Activated naive CD4-positive, alpha-beta T cell treated with anti-CD3 and anti-CD28 coated beads, Interleukin-2, amount 10 ng/mL, durations not matched to agents 7 days and 5 days (primary cell): ENCODE measurements at regions not wholly inside any gene's neighbourhood (a gene's known extent, or its start where the extent isn't known, plus 50 kb on each side); places are given as distances from the start of the nearest gene placed in this dataset.

Experiments used
- CTCF ChIA-PET: fragments of 350-600 bp; sonication (Branson Sonifier 250); formaldehyde crosslinking; loops from one replicate; lab custom pipeline; 2021; ENCODE audit warnings: antibody characterized with exemption; lab: Charles Lee
- DNase-seq: peaks from one replicate; pipeline ENCODE4 v3.0.0-alpha.2; 2020
- H3K27ac Mint-ChIP-seq: one replicate; pipeline ENCODE4 v1.8.0; 2021; ENCODE audit warnings: mild to moderate bottlenecking, moderate library complexity, mixed read lengths
- H3K27me3 Mint-ChIP-seq: one replicate; pipeline ENCODE4 v1.8.0; 2021; ENCODE audit warnings: mild to moderate bottlenecking, mixed read lengths
- H3K36me3 Mint-ChIP-seq: one replicate; pipeline ENCODE4 v1.8.0; 2021; ENCODE audit warnings: mixed read lengths
- H3K4me1 Mint-ChIP-seq: one replicate; pipeline ENCODE4 v1.8.0; 2021; ENCODE audit warnings: mixed read lengths
- H3K4me3 Mint-ChIP-seq: one replicate; pipeline ENCODE4 v1.8.0; 2021; ENCODE audit warnings: mild to moderate bottlenecking, moderate library complexity, mixed read lengths
- H3K9me3 Mint-ChIP-seq: one replicate; pipeline ENCODE4 v1.8.0; 2021; ENCODE audit warnings: mixed read lengths

- CTCF ChIA-PET, result interaction anchor here (0.6 to 1.4 kb wide), 3 partner anchors 15 to 654 kb away, joined by 3 to 4 read pairs (median 3); no protein-coding TSS in a partner anchor
- no peak overlapping the region for H3K27ac Mint-ChIP-seq
Observed at GRCh38 chr5:143576711-143577484, 173.4 kb upstream of the NR3C1 start.

GRCh38 chr5:143575286-143575685 is 171.8 kb upstream of the NR3C1 start:
- Mint-ChIP-seq H3K9me3 (no peaks in the 10 kb centered on the region), H3K4me3 (no peak overlapping the region), H3K27me3 (peaks cover 15% of the 10 kb centered on the region), H3K4me1 (no peaks in the 10 kb centered on the region), H3K27ac (no peak overlapping the region), H3K36me3 (no peaks in the 10 kb centered on the region)
- DNase-seq, result no peak
- CTCF ChIA-PET, result no interaction called here

More at GRCh38 chr5:143576711-143577484, 173.4 kb upstream of the NR3C1 start:
- DNase-seq, result no peak
- H3K4me1 Mint-ChIP-seq, result no peaks in the 10 kb centered on the region
- H3K36me3 Mint-ChIP-seq, result no peaks in the 10 kb centered on the region
- H3K4me3 Mint-ChIP-seq, result no peak overlapping the region
- H3K27me3 Mint-ChIP-seq, result peaks cover 15% of the 10 kb centered on the region
- H3K9me3 Mint-ChIP-seq, result no peaks in the 10 kb centered on the region

GRCh38 chr5:143574236-143574635 is 170.8 kb upstream of the NR3C1 start:
- H3K4me3 Mint-ChIP-seq, result no peak overlapping the region
- no peaks in the 10 kb centered on the region for H3K9me3 Mint-ChIP-seq
- CTCF ChIA-PET, result interaction anchor here (0.6 to 1.1 kb wide), 4 partner anchors 15 to 50 kb away, joined by 3 to 4 read pairs (median 3); no protein-coding TSS in a partner anchor
- no peaks in the 10 kb centered on the region for H3K4me1 Mint-ChIP-seq
- H3K27me3 Mint-ChIP-seq, result peaks cover 15% of the 10 kb centered on the region
- DNase-seq, result no peak
- no peaks in the 10 kb centered on the region for H3K36me3 Mint-ChIP-seq
- H3K27ac Mint-ChIP-seq, result no peak overlapping the region

GRCh38 chr5:143573568-143574170 is 170.2 kb upstream of the NR3C1 start:
- H3K36me3 Mint-ChIP-seq, result no peaks in the 10 kb centered on the region
- CTCF ChIA-PET, result interaction anchor here (0.6 to 1.1 kb wide), 3 partner anchors 17 to 51 kb away, joined by 3 to 4 read pairs (median 3); no protein-coding TSS in a partner anchor
- no peaks in the 10 kb centered on the region for H3K4me1 Mint-ChIP-seq
- no peak overlapping the region for H3K4me3 Mint-ChIP-seq
- no peak for DNase-seq
- H3K27ac Mint-ChIP-seq, result no peak overlapping the region
- H3K27me3 Mint-ChIP-seq, result peaks cover 15% of the 10 kb centered on the region
- no peaks in the 10 kb centered on the region for H3K9me3 Mint-ChIP-seq

- H3K9me3 Mint-ChIP-seq, result no peaks in the 10 kb centered on the region
- no peak overlapping the region for H3K4me3 Mint-ChIP-seq
- H3K4me1 Mint-ChIP-seq, result no peaks in the 10 kb centered on the region
- no peaks in the 10 kb centered on the region for H3K36me3 Mint-ChIP-seq
- DNase-seq, result no peak
- no peak overlapping the region for H3K27ac Mint-ChIP-seq
- CTCF ChIA-PET, result no interaction called here
- peaks cover 15% of the 10 kb centered on the region for H3K27me3 Mint-ChIP-seq
Observed at GRCh38 chr5:143572671-143573070, 169.2 kb upstream of the NR3C1 start.

GRCh38 chr5:143571642-143572624 is 168.4 kb upstream of the NR3C1 start:
- no peak overlapping the region for H3K4me3 Mint-ChIP-seq
- no peak overlapping the region for H3K27ac Mint-ChIP-seq
- peaks cover 15% of the 10 kb centered on the region for H3K27me3 Mint-ChIP-seq
- H3K4me1 Mint-ChIP-seq, result no peaks in the 10 kb centered on the region
- no peak for DNase-seq
- no peaks in the 10 kb centered on the region for H3K36me3 Mint-ChIP-seq
- no peaks in the 10 kb centered on the region for H3K9me3 Mint-ChIP-seq
- CTCF ChIA-PET, result no interaction called here

GRCh38 chr5:143570989-143571388 is 167.5 kb upstream of the NR3C1 start:
- H3K27me3 Mint-ChIP-seq, result peaks cover 15% of the 10 kb centered on the region
- DNase-seq, result no peak
- H3K4me3 Mint-ChIP-seq, result no peak overlapping the region
- CTCF ChIA-PET, result no interaction called here
- no peak overlapping the region for H3K27ac Mint-ChIP-seq
- H3K36me3 Mint-ChIP-seq, result no peaks in the 10 kb centered on the region
- H3K9me3 Mint-ChIP-seq, result no peaks in the 10 kb centered on the region
- no peaks in the 10 kb centered on the region for H3K4me1 Mint-ChIP-seq

- peaks cover 11% of the 10 kb centered on the region for H3K27me3 Mint-ChIP-seq
- CTCF ChIA-PET, result interaction anchor here (0.6 kb wide), 1 partner anchor 178 kb away, joined by 3 read pairs; no protein-coding TSS in a partner anchor
Observed at GRCh38 chr5:143569722-143570567, 166.5 kb upstream of the NR3C1 start.

GRCh38 chr5:143569213-143569701 is 165.8 kb upstream of the NR3C1 start:
- CTCF ChIA-PET, result interaction anchor here (0.6 kb wide), 1 partner anchor 179 kb away, joined by 3 read pairs; no protein-coding TSS in a partner anchor
- Mint-ChIP-seq H3K4me1 (no peaks in the 10 kb centered on the region), H3K27me3 (peaks cover 4% of the 10 kb centered on the region), H3K9me3 (no peaks in the 10 kb centered on the region), H3K36me3 (no peaks in the 10 kb centered on the region), H3K4me3 (no peak overlapping the region), H3K27ac (no peak overlapping the region)
- DNase-seq, result no peak

More at GRCh38 chr5:143569722-143570567, 166.5 kb upstream of the NR3C1 start:
- H3K4me3 Mint-ChIP-seq, result no peak overlapping the region
- no peak for DNase-seq
- H3K9me3 Mint-ChIP-seq, result no peaks in the 10 kb centered on the region
- H3K27ac Mint-ChIP-seq, result no peak overlapping the region
- H3K4me1 Mint-ChIP-seq, result no peaks in the 10 kb centered on the region
- no peaks in the 10 kb centered on the region for H3K36me3 Mint-ChIP-seq

- Mint-ChIP-seq H3K27ac (no peak overlapping the region), H3K9me3 (no peaks in the 10 kb centered on the region), H3K27me3 (no peaks in the 10 kb centered on the region), H3K36me3 (no peaks in the 10 kb centered on the region), H3K4me3 (no peak overlapping the region), H3K4me1 (no peaks in the 10 kb centered on the region)
- CTCF ChIA-PET, result no interaction called here
- DNase-seq, result no peak
Observed at GRCh38 chr5:143567583-143568504, 164.4 kb upstream of the NR3C1 start.

- Mint-ChIP-seq H3K36me3 (no peaks in the 10 kb centered on the region), H3K27me3 (no peaks in the 10 kb centered on the region), H3K4me1 (no peaks in the 10 kb centered on the region), H3K9me3 (no peaks in the 10 kb centered on the region), H3K27ac (no peak overlapping the region), H3K4me3 (no peak overlapping the region)
- DNase-seq, result no peak
- CTCF ChIA-PET, result no interaction called here
Observed at GRCh38 chr5:143566139-143566538, 162.7 kb upstream of the NR3C1 start.

- CTCF ChIA-PET, result no interaction called here
Observed at GRCh38 chr5:143564417-143564816, 160.9 kb upstream of the NR3C1 start.

More at GRCh38 chr5:143564417-143564816, 160.9 kb upstream of the NR3C1 start:
- no peaks in the 10 kb centered on the region for H3K4me1 Mint-ChIP-seq
- no peaks in the 10 kb centered on the region for H3K36me3 Mint-ChIP-seq
- H3K4me3 Mint-ChIP-seq, result no peak overlapping the region
- H3K9me3 Mint-ChIP-seq, result no peaks in the 10 kb centered on the region
- H3K27ac Mint-ChIP-seq, result no peak overlapping the region
- DNase-seq, result no peak
- H3K27me3 Mint-ChIP-seq, result no peaks in the 10 kb centered on the region
